Fibroblast of mammary gland (primary cell): ENCODE measurements at regions not wholly inside any gene's neighbourhood (a gene's known extent, or its start where the extent isn't known, plus 50 kb on each side); places are given as distances from the start of the nearest gene placed in this dataset.

ENCODE experiments used
- DNase-seq: peaks from one replicate; pipeline ENCODE4 v3.0.0-alpha.2; 2010; ENCODE audit warnings: low read depth
- H3K4me3 ChIP-seq: 2 replicates; pipeline ENCODE4 v1.5.1; 2011; ENCODE audit warnings: low read depth, mild to moderate bottlenecking, low read length, moderate library complexity; ENCODE audit not compliant: control insufficient read depth
- CTCF ChIP-seq: conservative IDR thresholded peaks from 2 replicates; pipeline ENCODE4 v1.5.1; 2011; ENCODE audit warnings: low read depth, low read length, inconsistent platforms; ENCODE audit not compliant: control insufficient read depth, insufficient read depth

GRCh38 chr10:6888434-6888833 is 308.4 kb upstream of the PRKCQ start:
- DNase-seq, result no peak
- TF ChIP-seq CTCF, result no peak
- no peak overlapping the region for H3K4me3 ChIP-seq

GRCh38 chr10:6885284-6885683 is 305.2 kb upstream of the PRKCQ start:
- TF ChIP-seq CTCF, result no peak
- no peak overlapping the region for H3K4me3 ChIP-seq
- no peak for DNase-seq

GRCh38 chr10:6881987-6882386 is 301.9 kb upstream of the PRKCQ start:
- no peak for TF ChIP-seq CTCF
- no peak for DNase-seq
- no peak overlapping the region for H3K4me3 ChIP-seq

- no peak for TF ChIP-seq CTCF
- H3K4me3 ChIP-seq, result no peak overlapping the region
- DNase-seq, result peak; percentile 44
Observed at GRCh38 chr10:6877722-6878392, 297.8 kb upstream of the PRKCQ start.

GRCh38 chr10:6877336-6877721 is 297.3 kb upstream of the PRKCQ start:
- H3K4me3 ChIP-seq, result no peak overlapping the region
- no peak for TF ChIP-seq CTCF
- DNase-seq, result no peak

- H3K4me3 ChIP-seq, result no peak overlapping the region
- no peak for DNase-seq
- no peak for TF ChIP-seq CTCF
Observed at GRCh38 chr10:6875269-6875865, 295.3 kb upstream of the PRKCQ start.

GRCh38 chr10:6871128-6871527 is 291.1 kb upstream of the PRKCQ start:
- TF ChIP-seq CTCF, result no peak
- peak; percentile 16 for DNase-seq

More at GRCh38 chr10:6871128-6871527, 291.1 kb upstream of the PRKCQ start:
- no peak overlapping the region for H3K4me3 ChIP-seq
